DMS153 treated with DMSO at 0.1 percent for 48 hours (cell line): ENCODE measurements at regions not wholly inside any gene's neighbourhood (a gene's known extent, or its start where the extent isn't known, plus 50 kb on each side); places are given as distances from the start of the nearest gene placed in this dataset.

Experiments
- DNase-seq: peaks from one replicate; lab custom pipeline; 2025; ENCODE audit not compliant: unreplicated experiment; lab: John Stamatoyannopoulos, UW

DNA sequence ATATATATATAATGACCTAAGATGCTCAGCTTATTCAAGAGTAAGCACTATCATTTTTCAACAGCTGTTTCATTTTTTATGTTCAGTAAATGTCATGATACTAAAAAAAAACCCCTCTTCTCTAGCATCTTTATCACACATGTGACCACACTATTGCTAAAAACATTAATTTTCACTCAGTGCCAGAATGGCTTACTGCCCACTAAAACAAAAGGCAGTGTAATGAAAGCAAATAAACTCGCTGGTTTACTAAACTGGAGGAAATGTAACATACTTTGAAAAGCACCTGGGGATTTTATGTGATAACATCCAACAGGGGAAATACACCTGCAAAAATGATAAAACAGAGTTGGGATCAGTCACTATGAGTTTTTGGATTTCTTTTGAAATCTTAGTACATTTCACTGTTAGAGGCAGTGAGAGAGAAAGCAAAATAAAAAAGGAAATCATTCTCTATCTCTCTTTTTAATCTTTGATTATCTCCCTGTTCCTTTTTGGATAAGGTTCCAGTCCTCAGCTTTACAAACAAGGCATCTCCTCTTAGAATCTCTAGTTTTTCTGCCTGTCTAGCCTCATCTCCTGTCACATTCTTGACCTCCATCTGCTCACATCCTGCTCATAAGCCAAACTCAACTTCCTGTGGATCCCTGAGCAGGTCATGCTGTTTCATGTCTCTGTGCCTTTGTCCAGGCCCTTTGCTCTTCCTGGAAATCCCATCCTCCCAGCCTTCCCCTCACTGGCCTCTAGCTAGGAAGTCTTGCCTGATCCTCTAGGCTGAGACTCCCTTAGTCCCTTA, 338.0 kb downstream of the MAN2A1 start:
- no peak for DNase-seq

DNA sequence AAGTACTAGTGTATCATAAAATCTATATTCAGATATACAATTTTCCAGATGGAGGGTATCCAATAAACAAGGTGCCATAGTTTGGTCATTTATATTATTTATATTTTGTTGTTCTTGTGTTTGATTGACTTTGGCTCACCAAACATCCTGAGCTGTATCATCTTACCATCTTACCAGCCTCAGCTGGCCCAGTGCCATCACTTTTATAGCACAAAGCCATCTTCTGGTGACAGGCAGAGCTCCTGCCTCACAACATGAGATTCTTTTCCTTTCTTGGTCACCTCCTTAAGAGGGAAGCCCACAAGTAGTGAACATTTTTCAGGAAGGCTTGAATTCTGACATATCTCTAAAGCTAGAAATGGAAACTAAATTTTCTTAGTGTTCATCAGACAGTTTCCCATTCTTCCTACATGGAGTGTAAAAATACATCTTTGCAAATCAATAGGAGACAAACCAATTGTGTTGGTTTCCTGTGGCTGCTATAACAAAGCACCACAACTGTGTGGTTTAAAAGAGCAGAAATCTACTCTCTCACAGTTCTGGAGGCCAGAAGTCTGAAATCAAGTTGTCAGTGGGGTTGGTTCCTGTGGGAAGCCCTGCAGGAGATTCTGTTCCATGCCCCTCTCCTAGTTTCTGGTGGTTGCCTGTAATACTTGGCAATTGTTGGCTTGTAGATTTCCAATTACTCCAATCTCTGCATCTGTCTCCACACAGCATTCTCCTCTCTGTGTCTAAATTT, 341.8 kb downstream of the MAN2A1 start:
- no peak for DNase-seq

GRCh38 chr5:110032376-110032775, 342.6 kb downstream of the MAN2A1 start:
- DNase-seq, result no peak

- no peak for DNase-seq
Observed at GRCh38 chr5:110034056-110034600, 344.4 kb downstream of the MAN2A1 start.

- no peak for DNase-seq
Observed at GRCh38 chr5:110038297-110038997, 348.7 kb downstream of the MAN2A1 start.

DNA sequence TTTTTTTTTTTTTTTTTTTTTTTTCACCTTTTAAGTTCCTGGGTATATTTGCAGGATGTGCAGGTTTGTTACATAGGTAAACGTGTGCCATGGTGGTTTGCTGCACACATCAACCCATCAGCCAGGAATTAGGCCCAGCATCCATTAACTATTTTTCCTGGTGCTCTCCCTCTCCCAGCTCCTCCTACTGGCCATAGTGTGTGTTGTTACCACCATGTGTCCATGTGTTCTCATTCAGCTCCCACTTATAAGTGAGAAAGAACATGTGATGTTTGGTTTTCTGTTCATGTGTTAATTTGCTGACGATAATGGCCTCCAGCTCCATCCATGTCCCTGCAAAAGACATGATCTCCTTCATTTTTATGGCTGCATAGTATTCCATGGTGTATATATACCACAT, 350.5 kb downstream of the MAN2A1 start:
- no peak for DNase-seq

DNA sequence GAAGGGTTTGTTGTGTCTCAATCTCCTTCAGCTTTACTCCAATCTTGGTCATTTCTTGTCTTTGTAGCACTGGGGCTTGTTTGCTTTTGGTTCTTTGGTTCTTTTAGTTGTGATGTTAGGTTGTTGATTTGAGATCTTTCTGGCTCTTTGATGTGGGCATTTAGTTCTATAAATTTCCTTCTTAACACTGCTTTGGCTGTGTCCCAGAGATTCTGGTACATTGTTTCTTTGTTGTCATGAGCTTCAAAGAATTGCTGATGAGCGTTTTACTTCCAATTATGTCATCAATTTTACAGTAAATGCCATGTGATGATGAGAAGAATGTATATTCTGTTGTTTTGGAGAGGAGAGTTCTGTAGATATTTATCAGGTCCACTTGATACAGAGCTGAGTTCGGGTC, 353.3 kb downstream of the MAN2A1 start:
- no peak for DNase-seq

DNA sequence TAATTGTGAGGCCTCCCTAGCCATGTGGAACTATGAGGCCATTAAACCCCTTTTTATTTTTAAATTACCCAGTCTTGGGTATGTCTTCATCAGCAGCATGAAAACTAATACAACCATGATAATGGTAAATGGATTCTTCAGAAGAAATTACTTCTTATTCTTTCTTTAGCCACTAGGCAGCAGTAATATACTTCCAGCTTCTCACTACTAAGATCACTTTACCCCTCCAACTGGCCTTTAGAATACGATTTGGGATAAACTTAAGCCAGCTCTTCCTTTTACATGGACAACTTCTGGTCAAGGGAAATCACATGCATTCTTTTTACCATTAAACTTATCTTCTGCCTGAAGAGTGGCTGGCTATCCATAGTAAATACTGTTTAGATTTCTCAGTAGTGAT, 355.4 kb downstream of the MAN2A1 start:
- no peak for DNase-seq

DNA sequence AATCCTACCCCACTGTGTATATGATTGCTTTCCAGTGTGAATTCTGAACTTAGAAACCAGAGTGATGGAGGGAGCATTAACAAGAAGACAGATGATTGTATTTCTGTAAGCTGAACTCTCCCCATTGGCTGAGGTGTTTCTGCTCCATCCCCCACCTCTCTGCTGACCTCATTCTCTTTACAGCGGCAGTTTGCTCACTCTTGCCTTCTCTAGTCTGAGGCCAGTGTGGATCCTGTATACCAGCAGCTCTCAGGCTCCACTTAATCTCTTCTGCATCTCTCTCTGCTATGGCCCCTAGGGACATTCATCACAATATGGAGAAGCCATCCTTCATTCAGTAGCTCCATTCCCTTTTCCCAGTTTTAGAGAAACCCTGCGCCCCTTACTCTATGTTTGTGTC, 358.8 kb downstream of the MAN2A1 start:
- no peak for DNase-seq

DNA sequence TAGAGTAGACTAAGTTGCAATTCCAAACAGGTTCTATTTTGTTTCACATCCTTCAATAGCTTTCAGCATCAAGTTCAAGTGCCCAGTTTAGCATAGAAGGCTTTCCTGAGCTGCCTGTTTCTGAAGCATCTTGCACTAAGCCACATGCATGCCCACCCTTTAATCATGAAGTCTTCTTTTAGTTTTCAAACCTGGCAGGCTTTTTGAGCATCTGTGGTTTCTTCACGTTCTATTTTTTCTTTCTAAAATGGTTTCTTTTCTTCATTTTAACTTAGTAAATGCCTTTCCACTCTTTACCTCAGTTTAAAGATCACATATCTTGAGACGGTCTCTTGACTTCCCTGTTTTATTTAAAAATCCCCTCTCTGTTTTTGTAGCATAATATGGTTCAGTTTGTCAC, 360.1 kb downstream of the MAN2A1 start:
- no peak for DNase-seq

DNA sequence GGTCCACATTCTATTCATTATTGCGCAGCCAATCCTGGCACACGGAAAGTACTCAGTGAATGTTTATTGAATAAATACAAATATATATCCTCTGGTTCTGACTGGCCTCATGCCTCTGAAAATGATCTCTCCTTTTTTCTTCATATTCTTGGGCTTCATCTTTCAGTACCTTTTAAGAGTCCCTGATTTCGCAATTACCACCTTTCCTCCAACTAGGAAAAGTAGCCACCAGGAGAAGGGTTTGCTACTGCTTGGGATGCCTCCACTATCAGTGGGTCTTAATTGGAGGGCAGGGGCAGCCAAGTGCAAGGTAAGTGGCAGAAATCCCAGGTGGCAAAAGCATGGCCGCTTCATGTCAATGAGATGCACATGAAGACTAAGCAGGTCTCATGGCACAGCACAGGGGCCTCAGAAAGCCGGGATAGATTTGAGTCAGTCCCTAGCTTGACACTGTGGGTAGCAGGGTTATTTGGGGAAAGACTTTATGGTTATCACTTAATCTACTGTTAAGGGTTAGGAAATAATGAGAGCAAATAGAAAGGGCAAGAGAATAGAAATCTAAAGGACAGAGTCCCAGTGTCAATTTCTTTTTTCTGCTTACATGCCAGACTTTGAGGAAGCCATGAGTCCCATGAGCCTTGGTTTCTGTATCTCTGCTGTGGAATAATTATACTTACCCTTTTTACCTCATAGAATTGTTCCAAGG, 361.1 kb downstream of the MAN2A1 start:
- no peak for DNase-seq

- no peak for DNase-seq
Observed at GRCh38 chr5:110053205-110053604, 363.5 kb downstream of the MAN2A1 start.

- DNase-seq, result no peak
Observed at GRCh38 chr5:110053824-110054223, 364.1 kb downstream of the MAN2A1 start.

DNA sequence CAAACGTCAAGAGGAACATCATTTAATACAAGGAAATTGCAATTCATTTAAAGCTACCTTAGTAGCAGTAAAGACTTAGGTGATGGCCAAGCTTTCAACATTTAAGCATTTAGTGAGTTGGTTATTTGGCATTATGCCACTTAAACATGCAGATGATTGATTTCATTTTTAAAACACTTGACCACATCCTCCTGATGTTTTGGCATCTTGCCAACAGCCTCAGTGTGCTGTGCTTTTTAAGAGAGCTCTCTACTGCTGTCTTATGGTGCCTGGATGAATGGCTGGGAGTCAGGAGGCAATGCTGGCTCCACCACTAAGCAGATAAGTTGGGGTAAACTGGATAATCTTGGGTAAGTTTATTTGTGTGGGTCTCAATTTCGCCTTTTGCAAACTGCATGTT, 364.5 kb downstream of the MAN2A1 start:
- DNase-seq, result peak; percentile 38

DNA sequence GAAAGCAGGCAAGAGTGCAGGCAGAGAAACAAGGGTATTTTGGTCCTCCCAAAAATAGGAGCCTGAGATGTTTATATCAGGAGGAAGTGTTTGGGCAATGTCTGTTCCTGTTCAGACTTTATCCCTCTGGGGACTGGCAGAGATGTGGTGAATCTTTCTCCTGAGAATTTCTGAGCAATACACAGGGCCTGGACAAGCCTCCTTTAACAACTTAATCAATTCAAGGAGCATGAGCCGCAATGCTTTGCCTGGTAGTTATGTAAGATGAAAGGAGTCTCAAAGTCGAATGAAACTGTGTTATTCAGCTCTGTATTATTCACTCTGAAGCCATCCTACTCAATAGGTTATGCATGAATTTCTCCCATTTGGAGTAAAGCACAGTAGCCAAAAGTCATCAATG, 365.6 kb downstream of the MAN2A1 start:
- no peak for DNase-seq

DNA sequence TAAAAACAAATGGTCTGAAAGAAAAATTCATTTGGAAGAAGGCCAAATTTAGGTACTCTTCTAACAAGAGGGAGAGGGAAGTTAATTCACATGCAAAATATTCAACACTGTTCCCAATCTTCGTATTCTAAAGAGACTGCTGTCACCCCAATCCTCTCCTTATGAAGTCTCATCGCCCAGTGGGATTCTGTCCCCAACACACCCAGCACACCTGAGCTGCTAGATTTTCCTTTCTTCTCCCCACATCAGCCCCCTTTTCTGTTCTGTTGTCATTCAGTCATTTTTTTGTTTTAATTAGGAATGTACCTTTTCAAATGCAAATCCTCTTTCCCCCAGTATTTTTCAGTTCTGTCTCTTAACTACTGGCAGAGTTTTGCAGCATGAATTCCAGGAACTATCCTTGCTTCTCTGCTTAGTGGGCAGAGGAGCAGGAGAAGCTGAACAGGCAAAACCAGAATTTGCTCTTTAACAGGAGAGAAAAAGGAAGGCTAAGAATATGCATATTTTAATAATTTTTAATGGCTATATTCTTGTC, 366.9 kb downstream of the MAN2A1 start:
- DNase-seq, result no peak

DNA sequence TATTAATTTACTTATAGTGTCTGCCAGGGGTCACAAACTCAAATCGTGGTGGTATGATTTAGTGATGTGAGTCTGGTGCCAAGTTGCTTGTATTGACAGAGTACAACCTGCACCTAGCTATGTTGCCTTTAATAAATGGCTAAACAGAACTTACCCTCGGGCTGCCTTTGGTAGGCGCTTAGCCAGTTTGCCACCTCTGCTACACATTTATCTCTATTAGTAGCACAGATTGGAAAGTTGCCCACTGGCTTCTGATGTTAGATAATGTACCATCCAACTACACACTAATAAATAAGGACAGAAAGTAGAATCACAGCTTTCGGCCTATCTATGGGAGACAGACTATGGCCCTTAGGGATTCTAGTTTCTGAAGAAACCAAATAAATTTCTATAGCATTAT, 368.4 kb downstream of the MAN2A1 start:
- DNase-seq, result no peak

GRCh38 chr5:110062246-110062645, 372.5 kb downstream of the MAN2A1 start:
- no peak for DNase-seq

- DNase-seq, result no peak
Observed at GRCh38 chr5:110063640-110064602, 374.2 kb downstream of the MAN2A1 start.
